WTC11 (cell line): ENCODE measurements at regions not wholly inside any gene's neighbourhood (a gene's known extent, or its start where the extent isn't known, plus 50 kb on each side); places are given as distances from the start of the nearest gene placed in this dataset.

Experiments
- CTCF ChIP-seq: fragments of 200-600 bp; IDR thresholded peaks from 2 replicates; pipeline ENCODE4 v1.8.0; 2022; ENCODE audit warnings: antibody characterized with exemption
- JUN ChIP-seq: sonication (generic); formaldehyde crosslinking; IDR thresholded peaks from 2 replicates; pipeline ENCODE4 v1.8.0; 2023; ENCODE audit warnings: mild to moderate bottlenecking, missing genetic modification reagents
- ZMAT4 ChIP-seq: fragments of 250-450 bp; sonication (Bioruptor Pico); IDR thresholded peaks from 2 replicates; pipeline ENCODE4 v1.9.0; 2021; ENCODE audit warnings: mild to moderate bottlenecking

- TF ChIP-seq CTCF = no peak
- no peak for TF ChIP-seq JUN (CRISPR knock-in tag)
- no peak for TF ChIP-seq ZMAT4 (CRISPR knock-in tag)
Measured at GRCh38 chr14:48615618-48616017, 940.2 kb upstream of the MDGA2 start.
